NCI-H1694 treated with DMSO at 0.1 percent for 48 hours (cell line): ENCODE measurements at regions not wholly inside any gene's neighbourhood (a gene's known extent, or its start where the extent isn't known, plus 50 kb on each side); places are given as distances from the start of the nearest gene placed in this dataset.

ENCODE experiments used
- DNase-seq: peaks from one replicate; lab custom pipeline; 2025; lab: John Stamatoyannopoulos, UW

GRCh38 chr6:164152611-164153010 is 738.1 kb downstream of the QKI start:
- no peak for DNase-seq

- DNase-seq: no peak
Observed at GRCh38 chr6:164151161-164152120, 736.9 kb downstream of the QKI start.

- DNase-seq: no peak
Observed at GRCh38 chr6:164150232-164150631, 735.7 kb downstream of the QKI start.

- no peak for DNase-seq
Observed at GRCh38 chr6:164148788-164149187, 734.3 kb downstream of the QKI start.

DNA sequence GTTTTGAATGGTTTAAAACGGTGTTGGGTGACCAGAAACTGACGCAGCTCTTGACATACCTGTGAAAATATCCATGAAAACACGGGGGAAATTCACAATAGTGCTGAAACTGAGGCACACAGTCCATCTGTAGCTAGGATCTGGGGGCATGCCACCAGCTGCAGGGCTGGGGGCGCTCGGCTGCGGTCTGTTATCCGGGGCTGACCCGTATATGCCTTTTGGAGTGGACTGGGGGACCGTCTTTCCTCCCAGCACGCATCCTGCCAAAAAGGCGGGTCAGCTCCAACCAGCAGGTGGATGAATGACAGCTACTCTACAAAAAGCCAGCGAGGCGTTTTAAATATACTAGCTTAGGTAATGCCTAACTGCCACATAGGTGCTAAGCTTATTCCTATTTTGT is 729.8 kb downstream of the QKI start:
- no peak for DNase-seq

DNA sequence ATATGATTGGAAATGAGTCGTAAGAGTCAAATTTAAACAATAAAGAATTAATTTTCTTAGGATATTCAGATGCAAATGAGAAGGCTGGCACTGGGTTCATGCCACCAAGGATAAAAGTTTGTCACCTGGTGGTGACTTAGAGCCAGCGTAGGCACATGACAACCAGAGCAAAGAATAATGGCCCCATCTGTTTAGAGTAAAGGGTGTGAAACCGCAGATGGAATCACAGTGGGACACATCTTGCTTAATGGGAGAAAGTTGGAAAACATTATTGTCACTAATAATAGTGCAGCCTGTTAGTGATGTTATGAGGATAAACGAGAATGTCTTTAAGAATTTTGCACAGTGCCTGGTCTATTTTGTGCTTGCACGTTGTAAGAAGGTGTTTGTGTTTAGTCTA is 727.8 kb downstream of the QKI start:
- DNase-seq: no peak

DNA sequence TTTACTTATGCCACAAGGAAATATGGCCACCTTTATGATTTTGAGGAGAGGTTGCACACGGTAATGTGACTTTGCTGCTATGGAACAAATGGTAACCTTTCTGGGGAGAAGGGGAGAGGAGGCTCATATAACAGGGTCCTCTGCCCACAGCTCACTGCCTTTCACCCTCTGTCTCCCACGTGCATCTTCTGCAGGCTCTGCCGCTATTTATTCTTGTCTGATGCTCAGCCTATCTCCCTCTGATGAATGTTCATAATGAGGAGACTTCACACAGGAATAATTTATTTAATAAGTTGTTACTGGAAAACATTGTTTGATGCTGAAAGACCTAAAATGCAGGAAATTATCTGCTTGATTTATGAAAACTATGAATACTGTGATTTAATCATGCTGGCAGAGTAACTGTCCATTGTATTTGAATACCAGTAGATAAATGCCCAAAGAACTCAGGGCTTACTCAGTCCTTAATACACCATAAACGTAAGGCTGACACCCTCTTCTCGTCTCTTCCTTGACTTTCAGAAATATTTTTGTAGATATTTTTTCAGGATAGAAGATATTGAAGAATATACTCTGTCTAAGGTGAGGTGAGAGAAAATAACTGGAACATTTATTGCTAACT is 721.1 kb downstream of the QKI start:
- DNase-seq: no peak

GRCh38 chr6:164133095-164133494 is 718.6 kb downstream of the QKI start:
- no peak for DNase-seq

- DNase-seq: no peak
Observed at GRCh38 chr6:164130585-164130984, 716.1 kb downstream of the QKI start.

- no peak for DNase-seq
Observed at GRCh38 chr6:164130151-164130550, 715.6 kb downstream of the QKI start.

DNA sequence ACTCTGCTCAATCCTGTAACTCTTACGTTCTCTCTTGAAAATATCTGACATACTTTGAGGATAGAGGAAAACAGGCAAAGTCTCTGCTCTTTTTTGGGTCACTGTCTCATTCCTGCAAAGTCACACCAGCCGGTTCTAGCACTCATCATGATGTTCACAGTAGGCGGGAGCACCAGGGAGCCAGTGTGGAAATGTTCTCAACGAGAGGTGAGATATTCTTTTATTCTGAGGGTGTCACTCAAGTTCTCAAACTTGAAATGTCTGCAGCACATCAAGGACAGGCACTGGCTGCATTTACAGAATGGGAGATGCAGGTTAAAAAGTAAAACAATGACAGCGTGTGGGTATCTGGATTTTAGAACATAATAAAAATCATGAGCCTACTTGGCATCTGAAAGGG is 714.7 kb downstream of the QKI start:
- DNase-seq: no peak

- DNase-seq: no peak
Observed at GRCh38 chr6:164128101-164128500, 713.6 kb downstream of the QKI start.

- no peak for DNase-seq
Observed at GRCh38 chr6:164124986-164125385, 710.5 kb downstream of the QKI start.

DNA sequence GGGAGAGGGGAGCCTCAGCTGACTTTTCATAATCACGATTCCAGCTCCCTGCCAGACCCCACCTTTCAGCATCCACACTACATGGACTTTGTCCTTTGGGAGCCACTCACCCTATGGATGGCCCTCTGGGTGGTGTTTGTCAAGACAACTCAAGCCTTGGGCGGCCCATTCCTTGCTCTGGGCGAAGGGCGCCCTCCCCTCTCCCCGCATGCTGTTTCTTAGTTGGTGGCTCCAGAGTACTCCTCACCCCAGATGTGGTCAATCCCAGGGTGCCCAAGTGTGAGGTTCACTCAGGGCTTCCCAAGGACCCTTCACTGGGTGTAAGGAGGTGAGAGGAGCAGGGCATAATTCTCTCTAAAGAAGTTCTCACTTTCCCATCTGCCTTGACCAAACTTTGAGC is 710.0 kb downstream of the QKI start:
- DNase-seq: no peak

- DNase-seq: no peak
Observed at GRCh38 chr6:164122109-164122508, 707.6 kb downstream of the QKI start.

DNA sequence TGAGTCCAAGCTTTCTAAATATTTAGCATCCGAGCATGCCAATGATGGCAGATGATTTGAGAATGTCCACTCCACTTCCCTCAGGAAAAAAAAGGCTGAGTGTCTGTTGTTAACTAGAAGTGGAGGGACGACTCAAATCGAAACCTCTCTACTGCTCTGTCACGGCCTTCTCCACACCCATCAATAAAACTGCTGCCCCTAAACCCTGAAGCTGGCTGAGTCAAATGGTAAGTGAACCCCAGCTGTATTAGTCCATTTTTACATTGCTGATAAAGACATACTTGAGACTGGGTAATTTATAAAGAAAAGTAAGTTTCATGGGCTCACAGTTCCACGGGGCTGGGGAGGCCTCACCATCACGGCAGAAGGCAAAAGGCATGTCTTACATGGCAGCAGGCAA is 707.0 kb downstream of the QKI start:
- no peak for DNase-seq

GRCh38 chr6:164114651-164115050 is 700.1 kb downstream of the QKI start:
- no peak for DNase-seq

DNA sequence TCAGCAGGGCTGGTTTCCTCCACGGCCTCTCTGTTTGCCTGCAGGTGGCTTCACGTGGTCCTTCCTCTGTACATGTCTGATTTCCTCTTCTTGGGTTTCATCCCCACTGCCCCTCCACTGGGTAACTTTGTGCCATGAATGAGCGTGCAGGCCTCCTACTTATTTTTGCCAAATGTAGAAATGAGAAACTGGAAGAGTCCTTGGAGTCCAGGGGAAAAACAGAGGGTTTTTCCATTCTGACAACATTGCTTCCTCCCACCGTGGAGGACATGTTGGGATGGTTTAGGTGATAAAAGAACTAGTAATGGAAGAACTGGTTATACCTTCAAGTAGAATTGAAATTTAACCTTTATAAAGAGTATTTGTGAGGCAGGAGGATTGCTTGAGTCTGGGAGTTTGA is 699.5 kb downstream of the QKI start:
- no peak for DNase-seq

- no peak for DNase-seq
Observed at GRCh38 chr6:164113637-164114036, 699.1 kb downstream of the QKI start.

GRCh38 chr6:164109770-164110140 is 695.2 kb downstream of the QKI start:
- DNase-seq: no peak

DNA sequence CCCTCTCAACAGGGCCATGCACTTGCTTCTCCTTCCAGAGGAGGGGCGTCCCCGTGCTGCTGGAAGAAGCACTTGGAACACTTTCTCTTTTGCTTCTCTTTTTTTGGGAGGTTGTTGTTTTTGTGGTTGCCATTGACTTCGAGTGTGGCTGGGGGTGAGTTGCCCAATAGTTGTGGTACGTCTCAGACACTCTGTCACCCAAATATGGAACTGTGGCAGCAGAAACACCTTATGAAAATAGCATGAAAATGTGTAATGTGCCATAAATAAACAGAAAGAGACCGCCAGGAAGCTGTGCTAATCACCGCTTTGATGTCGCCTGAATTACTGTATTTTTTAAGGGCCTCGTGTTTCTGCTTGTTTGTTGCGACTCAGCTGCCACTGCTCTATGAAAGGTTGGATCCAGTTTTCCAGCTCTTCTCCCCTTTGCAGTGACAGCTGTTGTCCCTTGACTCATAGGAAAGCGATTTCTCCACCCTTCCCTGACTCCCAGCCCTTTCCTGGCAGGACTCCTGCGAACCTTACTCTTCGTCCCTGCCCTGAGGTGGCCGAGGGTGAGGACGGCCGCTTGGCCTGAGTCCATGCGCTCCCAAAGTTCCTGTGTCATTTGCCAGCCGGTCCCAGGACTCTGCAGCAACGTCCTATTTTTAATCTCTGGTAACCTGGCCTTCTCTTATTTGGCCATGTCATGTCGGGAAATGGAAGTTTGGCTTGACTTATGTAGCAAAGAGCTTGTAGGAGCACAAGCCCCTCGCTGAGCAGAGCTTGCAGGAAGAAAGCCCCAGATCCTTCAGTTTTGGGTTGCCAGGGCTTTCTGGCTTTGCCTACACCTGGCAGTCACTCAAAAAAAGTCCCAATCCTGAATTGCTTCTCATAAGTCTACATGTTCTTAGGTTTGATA is 694.6 kb downstream of the QKI start:
- peak; percentile 10 for DNase-seq

GRCh38 chr6:164108092-164108491 is 693.6 kb downstream of the QKI start:
- DNase-seq: no peak
